ENCODE measurements at regions not wholly inside any gene's neighbourhood (a gene's known extent, or its start where the extent isn't known, plus 50 kb on each side); places are given as distances from the start of the nearest gene placed in this dataset.

DNA sequence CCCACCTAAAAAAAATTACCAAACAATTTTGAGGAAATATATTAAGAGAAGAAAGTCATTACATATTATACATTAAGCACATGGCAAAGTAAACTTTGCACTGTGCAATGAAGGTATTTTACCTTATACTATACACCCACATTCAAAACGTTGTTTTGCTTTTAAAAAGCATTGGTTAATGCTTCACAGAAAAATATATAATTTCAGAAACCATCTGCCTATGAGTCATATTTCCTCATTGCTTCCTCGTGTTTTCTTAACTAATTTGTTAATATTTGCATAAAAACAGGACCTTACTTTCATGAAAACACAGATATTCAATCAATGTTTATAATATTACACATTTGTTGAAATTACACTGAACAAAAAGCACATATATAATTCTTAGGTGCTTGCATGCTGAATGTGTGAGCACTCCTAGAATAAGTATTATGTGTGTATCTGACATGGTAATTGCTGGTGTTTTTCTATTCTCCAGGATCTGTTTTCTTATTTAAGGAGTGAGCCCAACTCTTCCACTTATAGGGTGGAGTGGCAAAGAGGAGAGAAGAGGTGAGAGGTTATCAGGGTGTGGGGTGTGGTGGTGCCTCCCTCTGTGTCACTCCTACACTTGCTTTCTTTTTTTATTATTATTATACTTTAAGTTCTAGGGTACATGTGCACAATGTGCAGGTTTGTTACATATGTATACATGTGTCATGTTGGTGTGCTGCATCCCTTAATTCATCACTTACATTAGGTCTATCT is 95.1 kb upstream of the IQCM start:
- Histone ChIP-seq H3K36me3 (ENCODE audit: low read depth) (no peaks in the 10 kb centered on the region), H3K4me2 (no peak overlapping the region), H3K27ac (no peak overlapping the region), H2AFZ (no peak overlapping the region), H3K4me1 (replicated peaks; ENCODE audit: insufficient read depth) (no peaks in the 10 kb centered on the region), H4K20me1 (ENCODE audit: insufficient read depth) (no peaks in the 10 kb centered on the region), H3K79me2 (ENCODE audit: low read depth) (no peaks in the 10 kb centered on the region), H3K4me3 (no peak overlapping the region), H3K9me3 (ENCODE audit: insufficient read depth, low read depth) (no peaks in the 10 kb centered on the region), H3K27me3 (ENCODE audit: insufficient read depth, low read depth) (no peaks in the 10 kb centered on the region), H3F3A (ENCODE audit: insufficient read depth, low read depth) (no peaks in the 10 kb centered on the region), H3K9me2 (ENCODE audit: insufficient read depth) (no peaks in the 10 kb centered on the region)
- no TSS peak for BruUV-seq (replicated peaks)
- ChIA-PET CTCF (no interaction called here), POLR2A (ENCODE audit: unreplicated experiment) (no interaction called here)
- DNase-seq, result no peak
- intact Hi-C loops (cut with micrococcal nuclease; ENCODE audit: unreplicated experiment), result loop anchor here (10.0 kb wide), 1 partner anchor 334 kb away; no protein-coding TSS in a partner anchor
- TF ChIP-seq, protein P1, sequence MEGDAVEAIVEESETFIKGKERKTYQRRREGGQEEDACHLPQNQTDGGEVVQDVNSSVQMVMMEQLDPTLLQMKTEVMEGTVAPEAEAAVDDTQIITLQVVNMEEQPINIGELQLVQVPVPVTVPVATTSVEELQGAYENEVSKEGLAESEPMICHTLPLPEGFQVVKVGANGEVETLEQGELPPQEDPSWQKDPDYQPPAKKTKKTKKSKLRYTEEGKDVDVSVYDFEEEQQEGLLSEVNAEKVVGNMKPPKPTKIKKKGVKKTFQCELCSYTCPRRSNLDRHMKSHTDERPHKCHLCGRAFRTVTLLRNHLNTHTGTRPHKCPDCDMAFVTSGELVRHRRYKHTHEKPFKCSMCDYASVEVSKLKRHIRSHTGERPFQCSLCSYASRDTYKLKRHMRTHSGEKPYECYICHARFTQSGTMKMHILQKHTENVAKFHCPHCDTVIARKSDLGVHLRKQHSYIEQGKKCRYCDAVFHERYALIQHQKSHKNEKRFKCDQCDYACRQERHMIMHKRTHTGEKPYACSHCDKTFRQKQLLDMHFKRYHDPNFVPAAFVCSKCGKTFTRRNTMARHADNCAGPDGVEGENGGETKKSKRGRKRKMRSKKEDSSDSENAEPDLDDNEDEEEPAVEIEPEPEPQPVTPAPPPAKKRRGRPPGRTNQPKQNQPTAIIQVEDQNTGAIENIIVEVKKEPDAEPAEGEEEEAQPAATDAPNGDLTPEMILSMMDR (conservative IDR thresholded peaks at IDR 0.05), result no peak
- TF ChIP-seq EZH2 (IDR thresholded peaks at IDR 0.05; ENCODE audit: low read depth), result no peak

DNA sequence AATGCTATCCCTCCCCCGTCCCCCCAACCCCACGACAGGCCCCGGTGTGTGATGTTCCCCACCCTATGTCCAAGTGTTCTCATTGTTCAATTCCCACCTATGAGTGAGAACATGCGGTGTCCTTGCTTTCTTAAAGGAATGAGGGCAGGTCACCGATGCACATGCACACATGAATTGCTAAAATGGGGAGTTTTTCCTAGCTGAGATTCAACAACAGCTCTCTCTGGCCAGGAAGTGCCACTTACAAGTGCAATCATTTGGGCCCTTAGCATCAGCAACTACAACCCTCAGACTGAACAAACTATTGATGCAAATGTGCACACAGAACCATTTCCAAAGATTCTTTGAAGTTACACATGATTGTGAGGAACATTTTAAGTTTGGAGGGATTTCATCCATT is 95.7 kb upstream of the IQCM start:
- ChIA-PET CTCF (no interaction called here), POLR2A (ENCODE audit: unreplicated experiment) (no interaction called here)
- Histone ChIP-seq H3K9me3 (ENCODE audit: insufficient read depth, low read depth) (no peaks in the 10 kb centered on the region), H3K9me2 (ENCODE audit: insufficient read depth) (no peaks in the 10 kb centered on the region), H3K4me2 (no peak overlapping the region), H3K4me3 (no peak overlapping the region), H3K79me2 (ENCODE audit: low read depth) (no peaks in the 10 kb centered on the region), H3K36me3 (ENCODE audit: low read depth) (no peaks in the 10 kb centered on the region), H3K27me3 (ENCODE audit: insufficient read depth, low read depth) (no peaks in the 10 kb centered on the region), H3K27ac (no peak overlapping the region), H2AFZ (no peak overlapping the region), H3F3A (ENCODE audit: insufficient read depth, low read depth) (no peaks in the 10 kb centered on the region), H4K20me1 (ENCODE audit: insufficient read depth) (no peaks in the 10 kb centered on the region), H3K4me1 (replicated peaks; ENCODE audit: insufficient read depth) (no peaks in the 10 kb centered on the region)
- intact Hi-C loops (cut with micrococcal nuclease; ENCODE audit: unreplicated experiment), result loop anchor here (10.0 kb wide), 1 partner anchor 333 kb away; no protein-coding TSS in a partner anchor
- TF ChIP-seq, protein P1 (conservative IDR thresholded peaks at IDR 0.05), result no peak
- TF ChIP-seq EZH2 (IDR thresholded peaks at IDR 0.05; ENCODE audit: low read depth), result no peak
- DNase-seq, result no peak
- no TSS peak for BruUV-seq (replicated peaks)

DNA sequence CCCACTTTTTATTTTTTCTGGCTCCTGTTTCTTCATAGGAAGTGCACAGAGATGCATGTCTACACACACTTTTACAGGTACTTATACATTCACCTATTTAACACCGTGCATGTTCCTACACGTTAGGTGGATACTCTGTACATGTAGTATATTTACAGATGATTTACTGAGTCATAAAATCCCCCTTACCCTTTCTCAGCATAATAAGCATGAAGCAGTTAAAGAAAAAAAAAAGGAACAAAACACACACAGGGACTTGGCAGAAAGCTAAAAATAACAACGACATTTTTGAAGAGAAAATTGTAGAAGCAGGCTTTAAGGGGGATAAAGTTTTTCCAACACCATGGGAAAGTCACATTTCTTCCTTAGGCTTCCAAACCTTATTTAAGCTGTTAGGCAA is 96.4 kb upstream of the IQCM start:
- TF ChIP-seq EZH2 (IDR thresholded peaks at IDR 0.05; ENCODE audit: low read depth), result no peak
- TF ChIP-seq, protein P1 (conservative IDR thresholded peaks at IDR 0.05), result no peak
- CTCF ChIA-PET, result no interaction called here
- intact Hi-C loops (cut with micrococcal nuclease; ENCODE audit: unreplicated experiment), result loop anchor here (10.0 kb wide), 1 partner anchor 333 kb away; no protein-coding TSS in a partner anchor

More for the DNA sequence above, 96.4 kb upstream of the IQCM start:
- no peaks in the 10 kb centered on the region for H3K27me3 ChIP-seq (ENCODE audit: insufficient read depth, low read depth)
- no TSS peak for BruUV-seq (replicated peaks)
- no peaks in the 10 kb centered on the region for H4K20me1 ChIP-seq (ENCODE audit: insufficient read depth)
- no peak overlapping the region for H3K4me3 ChIP-seq
- no peaks in the 10 kb centered on the region for H3K79me2 ChIP-seq (ENCODE audit: low read depth)
- H3K9me3 ChIP-seq (ENCODE audit: insufficient read depth, low read depth), result no peaks in the 10 kb centered on the region
- H2AFZ ChIP-seq, result no peak overlapping the region
- no peak overlapping the region for H3K27ac ChIP-seq
- no peaks in the 10 kb centered on the region for H3F3A ChIP-seq (ENCODE audit: insufficient read depth, low read depth)
- H3K4me2 ChIP-seq, result no peak overlapping the region
- H3K36me3 ChIP-seq (ENCODE audit: low read depth), result no peaks in the 10 kb centered on the region
- no peak for DNase-seq
- POLR2A ChIA-PET (ENCODE audit: unreplicated experiment), result no interaction called here
- H3K4me1 ChIP-seq (replicated peaks; ENCODE audit: insufficient read depth), result no peaks in the 10 kb centered on the region
- H3K9me2 ChIP-seq (ENCODE audit: insufficient read depth), result no peaks in the 10 kb centered on the region
